Sigmoid colon (tissue), 4 donors: ENCODE measurements at regions not wholly inside any gene's neighbourhood (a gene's known extent, or its start where the extent isn't known, plus 50 kb on each side); places are given as distances from the start of the nearest gene placed in this dataset.

ENCODE experiments used
- CTCF ChIP-seq, 4 experiments: fragments of 450-650 bp in 3 of 4; fragments of 200-600 bp in 1 of 4; IDR thresholded peaks; one replicate each; pipeline ENCODE4 v1.5.1; 2016 to 2019; ENCODE audit warnings: antibody characterized with exemption in 4 of 4, mild to moderate bottlenecking in 3 of 4, moderate library complexity in 2 of 4
- EP300 ChIP-seq, 4 donors: sonication (generic); formaldehyde crosslinking; IDR thresholded peaks; one replicate each; pipeline ENCODE4 v1.6.1; 2017; ENCODE audit warnings: antibody characterized with exemption in 4 of 4
- POLR2A ChIP-seq, 2 donors: fragments of 450-650 bp; IDR thresholded peaks; one replicate each; pipeline ENCODE4 v1.6.1; 2016; ENCODE audit warnings: antibody characterized with exemption in 2 of 2, mild to moderate bottlenecking in 2 of 2, moderate library complexity in 2 of 2
- POLR2AphosphoS5 ChIP-seq, 4 donors: sonication (generic); formaldehyde crosslinking; IDR thresholded peaks; one replicate each; pipeline ENCODE4 v1.6.1; 2017; ENCODE audit warnings: antibody characterized with exemption in 4 of 4

DNA sequence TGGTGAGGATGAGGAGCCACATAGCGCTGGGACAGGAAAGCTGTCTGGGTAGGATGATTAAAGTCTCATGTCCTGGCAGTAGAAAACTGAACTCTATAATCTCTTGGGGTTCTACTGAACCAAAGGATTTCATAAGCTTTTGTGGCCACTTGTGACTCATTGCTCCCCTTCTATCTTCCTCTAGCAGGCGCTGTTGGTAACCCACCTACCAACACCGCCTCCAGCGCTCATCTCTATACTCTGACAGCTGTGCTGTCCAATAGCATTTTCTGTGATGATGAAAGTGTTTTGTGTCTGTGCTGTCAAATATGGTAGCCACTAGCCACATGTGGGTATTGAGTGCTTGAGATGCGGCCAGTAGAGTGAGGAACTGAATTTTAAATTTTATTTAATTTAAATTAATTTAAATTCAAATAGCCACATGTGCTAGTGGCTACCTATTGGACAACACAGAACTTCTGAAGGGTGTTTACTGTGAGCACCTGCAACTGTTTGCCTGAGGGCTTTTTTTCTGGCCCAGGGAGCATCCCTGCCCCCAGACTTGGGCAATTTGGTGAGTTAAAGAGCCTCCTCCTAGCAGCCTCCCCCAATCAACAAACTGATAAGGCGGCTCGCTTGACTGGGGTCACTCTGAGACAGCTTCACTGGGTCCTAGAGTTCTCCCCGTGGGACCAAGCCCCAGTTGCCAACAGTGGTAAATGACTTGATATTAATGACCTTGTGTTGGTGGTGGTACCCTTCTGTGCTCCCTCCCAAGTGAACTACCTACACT, 169.2 kb upstream of the ATP6AP2 start:
- TF ChIP-seq CTCF (IDR thresholded peaks at IDR 0.05) (no peak), POLR2A (IDR thresholded peaks at IDR 0.05) (no peak), POLR2AphosphoS5 (IDR thresholded peaks at IDR 0.05) (no peak), EP300 (IDR thresholded peaks at IDR 0.05) (no peak)
